ENCODE measurements at regions not wholly inside any gene's neighbourhood (a gene's known extent, or its start where the extent isn't known, plus 50 kb on each side); places are given as distances from the start of the nearest gene placed in this dataset.

DNA sequence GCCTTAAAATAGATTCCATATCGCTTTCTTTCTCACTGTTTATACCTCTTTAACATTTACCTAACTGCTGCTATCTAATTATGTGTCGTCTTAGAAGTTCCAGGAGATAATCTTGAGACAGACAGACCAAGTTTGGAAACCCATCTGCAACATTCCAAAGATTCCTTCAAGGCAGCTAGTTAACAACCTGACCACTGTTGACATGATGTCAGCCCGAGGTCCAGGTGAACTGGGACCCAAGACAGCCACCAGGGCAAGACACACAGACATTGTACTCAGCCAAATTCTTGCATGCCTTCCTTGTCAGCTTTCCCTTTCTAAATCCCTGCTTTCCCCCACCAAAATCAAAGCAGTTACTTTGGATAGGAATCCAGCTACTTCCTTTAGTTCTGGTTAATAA lies 1476.5 kb upstream of the PRR20A start:
- H3K9me3 Mint-ChIP-seq (ENCODE audit: insufficient read depth): peaks cover 2% of the 10 kb centered on the region
- intact Hi-C loops (cut with micrococcal nuclease): no loop called here
- no peaks in the 10 kb centered on the region for H4K20me1 ChIP-seq (ENCODE audit: control insufficient read depth, insufficient read depth, low read length, poor library complexity, severe bottlenecking)
- H3K4me1 Mint-ChIP-seq: no peaks in the 10 kb centered on the region
- POLR2A ChIA-PET: no interaction called here
- TF ChIP-seq, protein P1, sequence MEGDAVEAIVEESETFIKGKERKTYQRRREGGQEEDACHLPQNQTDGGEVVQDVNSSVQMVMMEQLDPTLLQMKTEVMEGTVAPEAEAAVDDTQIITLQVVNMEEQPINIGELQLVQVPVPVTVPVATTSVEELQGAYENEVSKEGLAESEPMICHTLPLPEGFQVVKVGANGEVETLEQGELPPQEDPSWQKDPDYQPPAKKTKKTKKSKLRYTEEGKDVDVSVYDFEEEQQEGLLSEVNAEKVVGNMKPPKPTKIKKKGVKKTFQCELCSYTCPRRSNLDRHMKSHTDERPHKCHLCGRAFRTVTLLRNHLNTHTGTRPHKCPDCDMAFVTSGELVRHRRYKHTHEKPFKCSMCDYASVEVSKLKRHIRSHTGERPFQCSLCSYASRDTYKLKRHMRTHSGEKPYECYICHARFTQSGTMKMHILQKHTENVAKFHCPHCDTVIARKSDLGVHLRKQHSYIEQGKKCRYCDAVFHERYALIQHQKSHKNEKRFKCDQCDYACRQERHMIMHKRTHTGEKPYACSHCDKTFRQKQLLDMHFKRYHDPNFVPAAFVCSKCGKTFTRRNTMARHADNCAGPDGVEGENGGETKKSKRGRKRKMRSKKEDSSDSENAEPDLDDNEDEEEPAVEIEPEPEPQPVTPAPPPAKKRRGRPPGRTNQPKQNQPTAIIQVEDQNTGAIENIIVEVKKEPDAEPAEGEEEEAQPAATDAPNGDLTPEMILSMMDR (IDR thresholded peaks at IDR 0.05): no peak
- no peak for TF ChIP-seq EZH2 (IDR thresholded peaks at IDR 0.05; ENCODE audit: borderline replicate concordance, insufficient read depth, low read depth, low read length, poor library complexity, severe bottlenecking)
- CTCF ChIA-PET: interaction anchor here (0.7 kb wide), 1 partner anchor 139 kb away, joined by 4 read pairs; no protein-coding TSS in a partner anchor
- ATAC-seq (ENCODE audit: low read depth) (no peak), DNase-seq (no peak)
- no peak overlapping the region for H3K27ac ChIP-seq (ENCODE audit: low read length in 2 of 2)
- 50% methylated on average over 2 of the region's 3 CpGs for WGBS (ENCODE audit: insufficient coverage)
- H3K27ac Mint-ChIP-seq: no peak overlapping the region
- no peaks in the 10 kb centered on the region for H3K79me2 ChIP-seq (ENCODE audit: control insufficient read depth, insufficient read depth, low read length)
- no peaks in the 10 kb centered on the region for H3K27me3 ChIP-seq (replicated peaks in 1 of 4; ENCODE audit: control extremely low read depth in 1 of 4, control insufficient read depth in 3 of 4, insufficient read depth in 4 of 4, low read length in 3 of 4)
- no peak overlapping the region for H2AFZ ChIP-seq (ENCODE audit: insufficient read depth, low read depth, low read length, poor library complexity, severe bottlenecking)
- no peaks in the 10 kb centered on the region for H3K36me3 ChIP-seq (replicated peaks in 1 of 2; ENCODE audit: control extremely low read depth in 1 of 2, control insufficient read depth in 1 of 2, extremely low read depth in 1 of 2, insufficient read depth in 2 of 2, low read length in 1 of 2)
- no peak overlapping the region for H3K4me3 Mint-ChIP-seq
- no peaks in the 10 kb centered on the region for H3K27me3 Mint-ChIP-seq
- peaks cover 0 to 3% (median 2%) of the 10 kb centered on the region in 3 donors for H3K9me3 ChIP-seq (ENCODE audit: control extremely low read depth in 1 of 3, control insufficient read depth in 2 of 3, insufficient read depth in 1 of 3, low read length in 2 of 3)
- no peaks in the 10 kb centered on the region for H3K4me1 ChIP-seq (ENCODE audit: control insufficient read depth in 2 of 2, insufficient read depth in 2 of 2, low read length in 2 of 2)
- H3K9ac ChIP-seq (ENCODE audit: low read length): no peak overlapping the region
- H3K4me2 ChIP-seq (replicated peaks; ENCODE audit: low read depth, low read length, poor library complexity, severe bottlenecking): no peak overlapping the region
- no peak overlapping the region for H3K4me3 ChIP-seq (ENCODE audit: control extremely low read depth in 1 of 5, extremely low read depth in 1 of 5, insufficient read depth in 1 of 5, low read depth in 2 of 5, low read length in 4 of 5)

DNA sequence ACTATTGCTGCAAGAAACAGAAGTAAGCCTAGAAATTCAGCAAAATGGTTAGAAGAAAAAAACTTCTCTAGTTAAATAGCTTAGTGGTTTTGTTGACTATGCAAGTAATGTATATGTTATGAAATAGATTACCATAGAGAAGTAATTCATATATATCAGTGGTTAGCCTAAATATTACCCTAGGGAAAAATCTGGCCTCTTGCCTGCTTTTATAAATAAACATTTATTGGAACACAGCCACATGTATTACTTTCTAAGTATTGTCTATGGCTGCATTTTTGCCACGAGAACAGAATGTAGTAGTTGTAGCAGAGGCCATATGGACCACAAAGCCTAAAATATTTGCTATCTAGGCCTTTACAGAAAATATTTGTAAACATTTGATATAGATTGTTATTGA lies 1471.7 kb upstream of the PRR20A start:
- intact Hi-C loops (cut with micrococcal nuclease): no loop called here
- Mint-ChIP-seq H3K9me3 (ENCODE audit: insufficient read depth) (peaks cover 7% of the 10 kb centered on the region), H3K4me3 (no peak overlapping the region), H3K27me3 (no peaks in the 10 kb centered on the region), H3K4me1 (no peaks in the 10 kb centered on the region), H3K27ac (no peak overlapping the region)
- Histone ChIP-seq H3K9me3 (ENCODE audit: control extremely low read depth in 1 of 3, control insufficient read depth in 2 of 3, insufficient read depth in 1 of 3, low read length in 2 of 3) (peaks cover 0 to 3% (median 2%) of the 10 kb centered on the region in 3 donors), H3K4me2 (replicated peaks; ENCODE audit: low read depth, low read length, poor library complexity, severe bottlenecking) (no peak overlapping the region), H3K4me3 (ENCODE audit: control extremely low read depth in 1 of 5, extremely low read depth in 1 of 5, insufficient read depth in 1 of 5, low read depth in 2 of 5, low read length in 4 of 5) (no peak overlapping the region), H3K36me3 (replicated peaks in 1 of 2; ENCODE audit: control extremely low read depth in 1 of 2, control insufficient read depth in 1 of 2, extremely low read depth in 1 of 2, insufficient read depth in 2 of 2, low read length in 1 of 2) (no peaks in the 10 kb centered on the region), H2AFZ (ENCODE audit: insufficient read depth, low read depth, low read length, poor library complexity, severe bottlenecking) (no peak overlapping the region), H3K27ac (ENCODE audit: low read length in 2 of 2) (no peak overlapping the region), H4K20me1 (ENCODE audit: control insufficient read depth, insufficient read depth, low read length, poor library complexity, severe bottlenecking) (no peaks in the 10 kb centered on the region), H3K79me2 (ENCODE audit: control insufficient read depth, insufficient read depth, low read length) (no peaks in the 10 kb centered on the region), H3K4me1 (ENCODE audit: control insufficient read depth in 2 of 2, insufficient read depth in 2 of 2, low read length in 2 of 2) (no peaks in the 10 kb centered on the region), H3K27me3 (replicated peaks in 1 of 4; ENCODE audit: control extremely low read depth in 1 of 4, control insufficient read depth in 3 of 4, insufficient read depth in 4 of 4, low read length in 3 of 4) (no peaks in the 10 kb centered on the region), H3K9ac (ENCODE audit: low read length) (no peak overlapping the region)
- WGBS (ENCODE audit: insufficient coverage): no CpG with 5 or more reads among the region's 1 CpG
- no peak for TF ChIP-seq EZH2 (IDR thresholded peaks at IDR 0.05; ENCODE audit: borderline replicate concordance, insufficient read depth, low read depth, low read length, poor library complexity, severe bottlenecking)
- TF ChIP-seq, protein P1 (IDR thresholded peaks at IDR 0.05): no peak
- DNase-seq (no peak), ATAC-seq (ENCODE audit: low read depth) (no peak)
- ChIA-PET POLR2A (no interaction called here), CTCF (no interaction called here)

Data from B cell (primary cell).